GM18873 (cell line): ENCODE measurements at regions not wholly inside any gene's neighbourhood (a gene's known extent, or its start where the extent isn't known, plus 50 kb on each side); places are given as distances from the start of the nearest gene placed in this dataset.

Source experiments
- ATAC-seq: cut with Tn5 transposase; IDR thresholded peaks from one replicate; pipeline ENCODE4 v1.9.1; 2021; ENCODE audit warnings: mild to moderate bottlenecking, moderate library complexity, moderate number of reproducible peaks; ENCODE audit not compliant: unreplicated experiment, low FRiP score

GRCh38 chr3:14332392-14332791 lies 70.0 kb upstream of the SLC6A6 start:
- ATAC-seq = no peak

DNA sequence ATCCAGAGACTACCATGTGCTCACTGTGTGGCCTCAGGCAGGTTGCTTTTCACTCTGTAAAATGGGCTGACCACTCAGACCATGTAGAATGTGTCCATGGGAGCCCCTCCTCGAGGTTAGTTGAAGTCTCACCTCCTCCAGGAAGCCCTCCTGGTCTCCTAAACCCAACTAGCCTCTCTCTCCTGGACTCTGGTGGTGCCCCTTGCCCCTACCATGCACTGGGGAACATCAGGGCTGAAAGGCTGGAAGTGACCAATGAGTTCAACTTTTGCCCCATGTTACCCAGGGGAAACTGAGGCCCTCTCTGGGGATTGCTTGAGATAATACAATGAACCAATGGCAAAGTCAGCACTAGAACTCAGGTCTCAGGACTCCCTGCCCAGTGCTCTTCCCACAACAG lies 69.2 kb upstream of the SLC6A6 start:
- no peak for ATAC-seq

- no peak for ATAC-seq
Observed at GRCh38 chr3:14333621-14334020, 68.8 kb upstream of the SLC6A6 start.

GRCh38 chr3:14334136-14334535 lies 68.3 kb upstream of the SLC6A6 start:
- ATAC-seq = no peak

DNA sequence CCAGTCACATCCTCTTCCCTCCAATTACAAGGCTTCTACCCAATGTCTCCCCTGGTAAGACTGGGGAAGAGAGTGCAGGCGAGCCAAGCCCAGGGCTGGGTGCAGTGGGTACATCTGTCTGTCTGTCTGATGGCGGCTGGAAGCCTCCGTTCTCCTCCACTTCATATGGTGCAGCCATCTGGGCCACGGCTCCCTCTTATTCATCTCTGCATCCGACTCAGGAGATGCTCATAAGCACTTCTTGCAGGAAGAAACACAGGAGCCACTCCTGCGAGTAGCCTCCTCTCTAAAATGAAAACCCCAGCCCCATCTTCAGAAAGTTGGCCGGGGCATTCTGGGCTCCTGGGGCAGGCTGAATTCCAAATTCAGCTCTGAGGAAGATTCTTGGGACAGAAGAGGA lies 67.5 kb upstream of the SLC6A6 start:
- no peak for ATAC-seq

- ATAC-seq = no peak
Observed at GRCh38 chr3:14335774-14336748, 66.3 kb upstream of the SLC6A6 start.

DNA sequence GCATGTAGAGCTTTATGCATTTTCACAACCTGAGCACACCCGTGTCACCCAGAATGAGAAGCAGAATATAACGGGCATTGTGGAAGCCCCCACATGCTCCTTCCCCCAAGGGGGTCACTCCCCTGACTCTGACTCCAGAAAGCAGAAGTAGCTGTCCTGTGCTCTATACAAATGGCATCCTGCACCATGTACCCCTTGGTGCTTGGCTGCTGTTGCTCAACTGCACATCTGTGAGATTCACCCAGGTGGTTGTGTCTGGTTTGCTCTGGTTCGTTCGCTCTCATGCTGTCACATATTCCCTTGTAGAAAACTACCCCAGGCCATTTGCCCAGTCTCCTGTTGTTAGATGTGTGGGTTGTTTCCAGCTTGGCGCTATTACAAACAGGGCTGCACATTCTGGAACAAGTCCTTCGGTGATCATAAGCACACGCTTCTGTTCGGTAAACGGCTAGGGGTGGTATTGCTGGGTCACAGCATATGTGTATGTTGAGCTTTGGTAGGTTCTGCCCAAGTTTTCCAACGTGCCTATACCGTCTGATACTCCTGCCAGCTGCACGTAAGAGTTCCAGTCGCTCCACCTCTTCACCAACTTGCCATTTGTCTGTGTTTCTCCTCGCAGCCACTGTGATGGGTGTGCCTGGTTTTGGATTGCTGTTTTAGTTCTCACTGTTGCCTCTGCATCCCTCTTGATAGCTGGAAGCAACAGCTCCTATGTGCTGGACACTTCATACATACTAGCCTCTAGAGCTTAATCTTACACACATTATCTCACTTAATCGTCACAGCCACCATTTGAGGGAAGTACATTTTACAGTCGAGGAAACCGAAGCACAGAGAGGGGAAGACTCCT lies 65.4 kb upstream of the SLC6A6 start:
- no peak for ATAC-seq

DNA sequence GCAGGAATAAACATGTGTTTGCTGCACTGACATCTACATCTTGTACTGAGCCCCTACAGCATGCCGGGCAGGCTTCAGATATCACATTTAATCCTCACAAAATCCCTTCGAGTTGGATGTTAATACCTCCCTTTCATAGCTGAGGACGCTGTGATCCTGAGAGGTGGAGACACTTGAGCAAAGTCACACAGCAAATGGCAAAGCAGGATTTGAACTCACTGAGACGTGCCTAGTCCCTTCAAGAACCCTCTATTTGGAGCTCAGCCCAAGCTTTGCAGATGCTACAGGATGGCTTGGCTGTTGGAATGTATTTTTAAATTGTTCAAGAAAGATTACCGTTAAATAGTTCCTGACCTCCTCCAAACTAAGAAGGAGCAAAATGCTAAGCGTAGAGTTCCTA lies 64.6 kb upstream of the SLC6A6 start:
- no peak for ATAC-seq

GRCh38 chr3:14338242-14338641 lies 64.2 kb upstream of the SLC6A6 start:
- no peak for ATAC-seq

DNA sequence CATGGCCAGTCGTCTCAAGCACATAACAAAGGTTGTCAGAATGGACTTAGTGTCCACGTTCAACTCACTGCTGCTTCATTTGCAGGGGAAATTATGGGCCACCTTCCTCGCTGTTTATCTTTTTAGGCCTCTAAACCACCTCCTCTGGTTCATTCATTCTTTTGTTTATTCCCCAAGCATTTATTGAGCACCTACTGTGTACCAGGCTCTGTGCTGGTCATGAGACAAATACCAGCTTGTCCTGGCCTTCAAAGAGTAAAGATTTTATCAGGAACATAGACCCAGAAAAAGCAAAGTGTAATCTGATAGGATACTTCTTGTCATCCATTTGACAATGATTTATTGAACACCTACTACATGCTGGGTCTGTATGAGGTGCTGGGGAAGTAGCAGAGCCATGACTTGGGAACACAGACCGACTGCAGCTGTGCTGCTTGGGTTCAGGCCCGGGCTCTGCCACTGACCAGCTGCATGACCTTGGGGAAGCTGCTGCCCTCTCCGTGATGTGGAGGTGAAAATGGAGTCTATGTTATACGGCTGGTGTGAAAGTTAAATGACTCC lies 63.4 kb upstream of the SLC6A6 start:
- no peak for ATAC-seq

DNA sequence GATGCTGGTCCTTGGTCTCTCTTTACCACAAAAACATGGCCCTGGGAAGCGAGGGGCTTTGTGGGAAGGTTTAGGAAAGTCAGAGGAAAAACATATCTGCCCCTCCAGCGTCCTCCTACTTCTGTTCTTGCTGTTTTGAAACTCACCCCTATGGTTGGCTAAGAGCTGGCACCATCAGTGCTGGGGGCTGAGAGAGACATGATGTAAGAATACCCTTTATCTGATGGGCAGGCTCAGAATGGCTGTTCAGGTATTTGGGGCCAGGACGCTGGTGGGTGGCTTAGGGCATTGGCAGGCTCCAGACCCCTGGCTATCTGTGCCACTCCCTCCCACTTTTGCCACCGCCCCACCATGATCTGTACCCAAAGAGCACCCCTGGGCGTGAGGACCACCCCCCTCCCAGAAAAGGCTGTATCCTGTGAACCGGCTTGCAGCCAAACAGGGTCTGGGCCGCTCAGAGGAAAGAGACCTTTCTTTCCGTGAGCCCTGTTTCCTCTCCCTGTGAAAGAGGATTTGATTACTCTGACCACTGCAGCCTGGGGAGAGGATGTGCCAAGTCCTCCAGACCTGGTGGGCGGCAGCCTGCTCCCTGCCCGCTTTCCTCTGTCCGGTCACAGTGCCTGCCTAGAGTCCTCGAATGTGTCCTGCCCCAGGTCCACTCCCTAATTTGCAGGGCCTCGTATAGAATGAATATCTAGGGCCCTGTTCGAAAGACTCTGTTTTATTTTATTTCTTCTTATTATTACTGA lies 61.3 kb upstream of the SLC6A6 start:
- ATAC-seq = no peak

- ATAC-seq = no peak
Observed at GRCh38 chr3:14343338-14344112, 58.9 kb upstream of the SLC6A6 start.

- ATAC-seq = no peak
Observed at GRCh38 chr3:14344351-14344750, 58.1 kb upstream of the SLC6A6 start.

GRCh38 chr3:14345496-14346150 lies 56.8 kb upstream of the SLC6A6 start:
- no peak for ATAC-seq

GRCh38 chr3:14346191-14346590 lies 56.2 kb upstream of the SLC6A6 start:
- no peak for ATAC-seq

GRCh38 chr3:14346642-14347041 lies 55.8 kb upstream of the SLC6A6 start:
- ATAC-seq = no peak

DNA sequence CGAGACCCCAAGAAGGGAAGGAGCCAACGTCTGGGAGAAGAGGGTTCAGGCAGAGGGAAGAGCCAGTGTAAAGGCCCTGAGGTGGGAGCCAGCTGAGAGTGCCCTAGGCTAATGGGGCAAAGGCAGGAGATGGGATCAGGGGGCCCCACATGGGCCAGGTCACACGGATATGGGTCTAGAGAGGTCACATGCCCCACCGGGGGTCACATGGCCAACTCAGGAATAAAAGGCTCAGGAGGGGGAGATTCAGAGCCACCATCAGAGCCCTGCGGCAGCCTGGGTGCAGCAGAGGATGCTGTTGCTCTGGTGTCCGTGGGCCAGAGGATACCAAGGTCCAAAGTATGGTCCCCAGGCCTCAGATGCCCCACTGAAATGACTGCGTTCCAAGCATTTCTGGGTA lies 55.3 kb upstream of the SLC6A6 start:
- ATAC-seq = no peak

- ATAC-seq = no peak
Observed at GRCh38 chr3:14351617-14352001, 50.8 kb upstream of the SLC6A6 start.

DNA sequence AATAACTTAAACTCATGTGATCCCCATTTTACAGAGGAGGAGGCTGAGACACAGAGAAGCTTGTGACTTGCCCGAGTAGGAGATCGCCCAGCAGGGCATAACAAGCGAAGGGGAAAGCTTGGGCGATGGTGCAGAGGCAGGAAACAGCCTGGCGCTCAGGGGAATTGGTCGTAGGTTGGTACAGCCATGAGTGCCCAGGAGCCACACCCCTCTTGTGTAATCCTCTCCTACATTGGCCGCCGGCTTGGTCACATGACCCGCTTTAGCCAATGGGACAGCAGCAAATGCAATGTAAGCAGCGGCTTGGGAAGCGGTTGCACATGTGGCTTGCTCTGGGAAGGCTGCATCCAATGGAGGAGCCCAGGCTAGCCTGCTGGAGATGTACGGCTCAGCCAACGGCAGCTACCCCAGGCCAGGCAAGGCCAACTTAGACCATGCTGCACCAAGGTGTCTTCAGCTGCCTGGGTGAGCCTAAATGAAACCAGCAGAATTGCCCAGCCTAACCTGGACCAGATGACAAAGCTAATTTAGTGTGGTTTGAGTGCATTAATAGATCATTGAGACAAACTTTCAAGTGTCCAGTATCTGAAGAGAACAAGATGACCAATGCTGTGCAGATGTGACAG lies 50.3 kb upstream of the SLC6A6 start:
- ATAC-seq = no peak
